ENCODE measurements at regions not wholly inside any gene's neighbourhood (a gene's known extent, or its start where the extent isn't known, plus 50 kb on each side); places are given as distances from the start of the nearest gene placed in this dataset.

GRCh38 chr15:95932141-95932540 lies 398.4 kb upstream of the NR2F2 start:
- TF ChIP-seq EZH2phosphoT487 (IDR thresholded peaks at IDR 0.05; ENCODE audit: insufficient read depth, low read depth) (no peak), EZH2 (IDR thresholded peaks at IDR 0.05; ENCODE audit: insufficient read depth, poor library complexity, severe bottlenecking) (no peak)

Data from GM23248 (cell line).